Eye (tissue), 1 donor: ENCODE measurements at regions not wholly inside any gene's neighbourhood (a gene's known extent, or its start where the extent isn't known, plus 50 kb on each side); places are given as distances from the start of the nearest gene placed in this dataset.

Experiments used
- DNase-seq: peaks from one replicate; pipeline ENCODE4 v3.0.0-alpha.2; 2015

- DNase-seq = no peak
These were observed 54.7 kb upstream of the TSLP start for GRCh38 chr5:111016801-111017200.

- DNase-seq = no peak
These were observed 53.8 kb upstream of the TSLP start for GRCh38 chr5:111017731-111018130.
